HG03520 (cell line): ENCODE measurements at regions not wholly inside any gene's neighbourhood (a gene's known extent, or its start where the extent isn't known, plus 50 kb on each side); places are given as distances from the start of the nearest gene placed in this dataset.

Experiments
- ATAC-seq: cut with Tn5 transposase; IDR thresholded peaks from one replicate; pipeline ENCODE4 v1.9.1; 2021; ENCODE audit warnings: mild to moderate bottlenecking, moderate library complexity; ENCODE audit not compliant: unreplicated experiment

GRCh38 chr10:88023676-88024075, 160.3 kb downstream of the PTEN start:
- no peak for ATAC-seq

- no peak for ATAC-seq
Observed at GRCh38 chr10:88026031-88026430, 162.6 kb downstream of the PTEN start.

GRCh38 chr10:88027570-88027969, 164.1 kb downstream of the PTEN start:
- ATAC-seq = no peak

GRCh38 chr10:88028072-88028471, 164.6 kb downstream of the PTEN start:
- ATAC-seq = no peak

- ATAC-seq = no peak
Observed at GRCh38 chr10:88028654-88029053, 165.2 kb downstream of the PTEN start.

GRCh38 chr10:88032566-88032965, 169.1 kb downstream of the PTEN start:
- no peak for ATAC-seq

- ATAC-seq = no peak
Observed at GRCh38 chr10:88033385-88033784, 170.0 kb downstream of the PTEN start.

- ATAC-seq = no peak
Observed at GRCh38 chr10:88033793-88034192, 170.4 kb downstream of the PTEN start.

GRCh38 chr10:88036126-88036525, 172.7 kb downstream of the PTEN start:
- ATAC-seq = no peak

GRCh38 chr10:88037623-88038022, 174.2 kb downstream of the PTEN start:
- ATAC-seq = no peak

GRCh38 chr10:88038268-88038667, 174.8 kb downstream of the PTEN start:
- no peak for ATAC-seq

GRCh38 chr10:88039496-88040200, 176.2 kb downstream of the PTEN start:
- ATAC-seq = no peak

GRCh38 chr10:88041243-88042159, 178.1 kb downstream of the PTEN start:
- no peak for ATAC-seq

- no peak for ATAC-seq
Observed at GRCh38 chr10:88042160-88043100, 179.0 kb downstream of the PTEN start.

GRCh38 chr10:88045096-88045495, 181.7 kb downstream of the PTEN start:
- no peak for ATAC-seq

GRCh38 chr10:88045656-88046415, 182.4 kb downstream of the PTEN start:
- ATAC-seq = no peak

- no peak for ATAC-seq
Observed at GRCh38 chr10:88047579-88047978, 184.2 kb downstream of the PTEN start.

- no peak for ATAC-seq
Observed at GRCh38 chr10:88048312-88048711, 184.9 kb downstream of the PTEN start.

- no peak for ATAC-seq
Observed at GRCh38 chr10:88049204-88049603, 185.8 kb downstream of the PTEN start.

GRCh38 chr10:88057720-88058119, 194.3 kb downstream of the PTEN start:
- no peak for ATAC-seq
